ENCODE measurements at regions not wholly inside any gene's neighbourhood (a gene's known extent, or its start where the extent isn't known, plus 50 kb on each side); places are given as distances from the start of the nearest gene placed in this dataset.

GRCh38 chr7:22586786-22587140 lies 86.8 kb upstream of the STEAP1B start:
- DNase-seq (ENCODE audit: low spot score) = no peak

GRCh38 chr7:22586101-22586785 lies 86.3 kb upstream of the STEAP1B start:
- DNase-seq (ENCODE audit: low spot score) = no peak

DNA sequence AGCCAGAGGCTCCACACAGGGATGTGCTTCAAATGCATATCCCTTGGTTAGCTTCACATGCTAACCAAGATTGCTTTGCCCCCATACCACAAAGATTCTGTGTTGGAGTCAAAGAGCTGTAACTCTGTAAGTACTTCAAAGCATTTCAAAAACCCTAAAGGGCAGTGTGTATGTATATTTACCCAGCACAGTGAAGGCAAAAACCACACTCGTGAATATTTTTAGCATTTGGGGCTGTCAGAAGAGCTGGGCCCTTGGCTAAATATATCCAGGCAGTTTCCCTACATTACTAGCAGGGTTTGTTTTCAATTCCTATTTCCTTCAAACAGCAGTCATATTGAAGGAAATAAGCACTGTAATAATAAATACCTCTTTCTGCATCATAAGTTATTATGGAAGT lies 84.2 kb upstream of the STEAP1B start:
- DNase-seq (ENCODE audit: low spot score) = no peak

DNA sequence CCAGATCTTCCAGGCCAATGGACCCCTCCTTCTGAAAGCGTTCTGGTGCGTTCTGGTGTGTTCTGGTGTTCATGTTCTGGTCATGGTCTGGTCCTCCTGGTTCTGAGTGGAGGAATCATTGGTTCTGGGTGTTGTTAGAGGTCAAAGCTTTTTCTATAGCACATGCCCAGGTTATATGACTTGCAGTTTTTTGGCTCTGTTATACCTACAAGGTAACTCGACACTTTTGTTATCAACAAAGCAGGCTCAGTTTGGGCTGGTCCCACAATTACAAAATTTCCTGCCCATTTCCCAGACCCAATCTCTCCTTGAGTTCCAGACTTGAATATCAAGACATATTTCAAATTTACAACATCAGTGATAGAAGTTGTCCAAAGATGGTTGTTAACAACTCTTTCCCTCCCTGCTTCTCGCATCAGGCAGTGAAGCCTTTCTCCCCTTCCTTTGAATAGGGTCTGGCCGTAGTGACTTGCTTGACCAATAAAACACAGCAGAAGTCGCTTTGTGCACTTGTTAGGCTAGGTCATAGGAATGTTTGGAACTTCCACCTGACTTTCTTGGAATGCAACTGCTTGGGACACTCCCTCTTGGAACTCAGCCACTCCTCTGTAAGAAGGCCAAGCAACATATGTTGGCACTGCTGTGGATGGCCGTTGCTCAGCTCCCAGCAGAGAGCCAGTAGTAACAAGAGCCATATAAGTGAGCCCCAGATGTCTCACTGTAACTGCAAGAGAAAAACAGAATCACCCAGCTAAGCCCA lies 83.1 kb upstream of the STEAP1B start:
- DNase-seq (ENCODE audit: low spot score) = no peak

DNA sequence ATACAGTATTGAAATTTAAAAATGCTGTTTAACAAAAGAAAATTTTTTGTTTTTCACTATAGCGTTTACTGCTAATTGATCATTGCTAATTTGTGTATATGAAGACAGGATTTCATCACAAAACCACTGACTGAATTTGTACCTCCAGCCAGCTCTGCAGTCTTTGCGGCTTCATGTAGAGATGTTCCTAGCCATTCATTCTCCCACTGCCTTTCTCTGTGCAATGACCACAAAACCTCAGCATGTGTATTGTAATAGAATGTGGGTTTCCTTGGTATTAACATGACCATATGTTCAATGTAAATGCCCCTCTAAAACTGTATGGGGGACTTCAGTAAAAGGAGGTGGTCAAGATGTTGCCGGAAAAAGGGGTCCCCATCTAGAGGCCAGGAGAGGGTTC lies 81.1 kb upstream of the STEAP1B start:
- DNase-seq (ENCODE audit: low spot score) = no peak

- no peak for DNase-seq (ENCODE audit: low spot score)
These were observed 80.0 kb upstream of the STEAP1B start for GRCh38 chr7:22579961-22580360.

GRCh38 chr7:22578007-22578733 lies 78.2 kb upstream of the STEAP1B start:
- peak; percentile 89 for DNase-seq (ENCODE audit: low spot score)

GRCh38 chr7:22577470-22578001 lies 77.5 kb upstream of the STEAP1B start:
- DNase-seq (ENCODE audit: low spot score) = peak; percentile 78

- no peak for DNase-seq (ENCODE audit: low spot score)
These were observed 76.9 kb upstream of the STEAP1B start for GRCh38 chr7:22576612-22577469.

DNA sequence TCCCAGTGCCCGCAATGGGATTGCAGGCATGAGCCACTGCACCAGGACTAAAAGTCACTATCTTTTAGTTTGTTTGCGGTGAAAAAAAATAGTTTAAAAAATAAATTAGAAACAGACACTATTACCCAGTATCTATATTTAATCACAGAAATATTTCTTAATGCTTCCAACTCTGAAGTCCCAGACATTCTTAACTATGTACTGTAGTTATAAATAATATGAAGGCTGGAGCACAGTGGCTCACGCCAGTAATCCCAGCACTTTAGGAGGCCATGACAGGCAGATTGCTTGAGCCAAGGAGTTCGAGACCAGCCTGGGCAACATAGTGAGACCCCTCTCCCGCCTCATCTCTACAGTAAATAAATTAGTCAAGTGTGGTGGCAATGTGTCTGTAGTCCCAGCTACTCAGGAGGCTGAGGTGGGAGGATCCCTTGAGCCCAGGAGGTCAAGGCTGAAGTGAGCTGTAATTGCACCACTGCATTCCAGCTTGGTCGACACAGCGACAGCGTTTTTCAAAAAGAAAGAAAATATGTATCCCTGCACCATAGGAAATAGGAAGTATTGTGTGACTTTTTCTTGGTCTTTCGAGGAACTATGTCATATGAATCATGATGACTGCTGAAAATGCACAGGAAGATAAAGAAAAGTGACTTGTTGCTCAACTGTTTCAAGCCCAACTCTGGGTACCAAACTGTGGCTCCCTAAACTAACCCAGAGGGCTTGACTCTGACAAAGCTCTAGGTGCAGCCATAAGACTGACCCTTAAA lies 74.9 kb upstream of the STEAP1B start:
- no peak for DNase-seq (ENCODE audit: low spot score)

- no peak for DNase-seq (ENCODE audit: low spot score)
These were observed 72.9 kb upstream of the STEAP1B start for GRCh38 chr7:22572937-22573336.

GRCh38 chr7:22572292-22572691 lies 72.3 kb upstream of the STEAP1B start:
- no peak for DNase-seq (ENCODE audit: low spot score)

DNA sequence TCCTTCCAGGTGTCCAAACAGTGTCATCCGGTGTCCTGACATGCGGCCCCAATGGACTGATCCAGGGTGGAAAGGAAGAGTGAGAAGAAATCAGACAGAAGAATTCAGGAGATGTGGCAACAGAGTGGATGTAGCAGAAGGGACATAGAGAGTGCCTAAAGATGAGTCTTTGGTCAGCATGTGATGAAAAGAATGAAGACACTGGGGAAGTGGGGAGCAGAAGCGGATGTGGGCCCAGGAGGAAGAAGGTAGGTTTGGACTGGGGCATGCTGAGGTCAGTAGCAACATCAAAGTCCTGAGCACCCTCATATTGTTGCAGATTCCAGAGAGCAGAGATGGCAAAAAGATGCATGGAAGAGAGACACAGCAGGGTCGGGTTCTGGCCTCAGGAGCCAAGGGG lies 71.8 kb upstream of the STEAP1B start:
- no peak for DNase-seq (ENCODE audit: low spot score)

GRCh38 chr7:22569586-22570321 lies 69.8 kb upstream of the STEAP1B start:
- no peak for DNase-seq (ENCODE audit: low spot score)

- no peak for DNase-seq (ENCODE audit: low spot score)
These were observed 66.6 kb upstream of the STEAP1B start for GRCh38 chr7:22566592-22566991.

DNA sequence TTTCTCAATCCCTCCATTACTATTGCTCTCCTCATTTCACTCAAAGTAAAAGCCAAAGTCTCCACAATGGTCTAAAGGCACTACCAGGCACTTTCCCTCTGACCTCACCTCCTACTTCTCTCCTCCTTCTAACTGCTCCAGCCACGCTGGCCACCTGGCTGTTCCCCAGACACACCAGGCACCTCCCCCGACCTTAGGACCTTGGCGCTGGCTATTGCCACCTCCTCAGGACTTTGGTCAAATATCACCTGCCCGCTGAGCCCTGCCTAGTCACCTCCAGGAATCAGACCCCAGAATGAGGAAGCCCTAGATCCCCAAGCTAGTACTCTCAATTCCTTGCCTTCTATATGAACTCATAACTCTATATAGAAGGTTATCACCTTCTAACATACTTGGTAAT lies 66.2 kb upstream of the STEAP1B start:
- no peak for DNase-seq (ENCODE audit: low spot score)

GRCh38 chr7:22565315-22565811 lies 65.4 kb upstream of the STEAP1B start:
- DNase-seq (ENCODE audit: low spot score) = peak; percentile 67

GRCh38 chr7:22564511-22565045 lies 64.6 kb upstream of the STEAP1B start:
- peak; percentile 93 for DNase-seq (ENCODE audit: low spot score)

DNA sequence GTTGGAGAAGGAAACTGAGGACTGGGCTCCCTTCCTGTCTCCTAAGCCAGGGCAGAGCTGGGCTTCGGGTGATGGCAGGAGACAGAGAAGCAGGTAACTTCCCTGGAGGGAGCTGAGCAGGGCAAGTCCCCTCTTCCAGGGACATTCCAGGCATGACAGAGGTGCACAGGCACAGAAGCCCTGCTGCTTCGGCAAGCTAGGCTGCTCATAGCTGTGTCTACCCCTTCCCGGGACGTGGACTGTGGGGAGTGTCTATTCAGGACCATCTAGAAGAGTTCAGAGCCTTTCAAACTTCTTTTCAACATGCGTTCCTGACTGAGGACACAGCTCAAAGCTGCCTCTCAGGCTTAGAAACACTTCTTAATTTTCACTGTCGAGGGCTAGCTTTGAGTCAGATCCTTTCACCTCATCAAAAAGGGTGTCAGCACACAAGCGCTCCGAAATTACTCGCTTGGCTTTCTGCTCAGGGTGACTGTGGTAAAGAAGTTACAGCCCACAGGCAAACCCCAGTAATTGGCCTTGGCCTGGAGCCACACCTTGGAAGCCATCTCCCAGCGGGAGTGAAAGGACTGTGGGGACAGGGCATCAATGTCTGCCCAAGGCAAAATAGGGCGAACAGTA lies 63.7 kb upstream of the STEAP1B start:
- no peak for DNase-seq (ENCODE audit: low spot score)
